ENCODE measurements at regions not wholly inside any gene's neighbourhood (a gene's known extent, or its start where the extent isn't known, plus 50 kb on each side); places are given as distances from the start of the nearest gene placed in this dataset.

- DNase-seq (ENCODE audit: low spot score) = no peak
Measured at GRCh38 chr2:220434385-220434784, 807.0 kb downstream of the SLC4A3 start.

- DNase-seq (ENCODE audit: low spot score) = no peak
Measured at GRCh38 chr2:220437938-220438337, 810.5 kb downstream of the SLC4A3 start.

GRCh38 chr2:220440731-220441130 lies 813.3 kb downstream of the SLC4A3 start:
- DNase-seq (ENCODE audit: low spot score) = no peak

GRCh38 chr2:220441404-220441803 lies 814.0 kb downstream of the SLC4A3 start:
- DNase-seq (ENCODE audit: low spot score) = no peak

- DNase-seq (ENCODE audit: low spot score) = no peak
Measured at GRCh38 chr2:220442012-220442411, 814.6 kb downstream of the SLC4A3 start.

- no peak for DNase-seq (ENCODE audit: low spot score)
Measured at GRCh38 chr2:220445429-220446105, 818.1 kb downstream of the SLC4A3 start.

- DNase-seq (ENCODE audit: low spot score) = no peak
Measured at GRCh38 chr2:220446106-220446712, 818.8 kb downstream of the SLC4A3 start.

- DNase-seq (ENCODE audit: low spot score) = no peak
Measured at GRCh38 chr2:220450846-220451245, 823.4 kb downstream of the SLC4A3 start.

GRCh38 chr2:220451438-220451837 lies 824.0 kb downstream of the SLC4A3 start:
- DNase-seq (ENCODE audit: low spot score) = no peak

GRCh38 chr2:220452561-220452960 lies 825.1 kb downstream of the SLC4A3 start:
- DNase-seq (ENCODE audit: low spot score) = no peak

GRCh38 chr2:220455351-220455990 lies 828.0 kb downstream of the SLC4A3 start:
- no peak for DNase-seq (ENCODE audit: low spot score)

- no peak for DNase-seq (ENCODE audit: low spot score)
Measured at GRCh38 chr2:220458051-220458450, 830.6 kb downstream of the SLC4A3 start.

- no peak for DNase-seq (ENCODE audit: low spot score)
Measured at GRCh38 chr2:220460257-220460985, 833.0 kb downstream of the SLC4A3 start.

- DNase-seq (ENCODE audit: low spot score) = no peak
Measured at GRCh38 chr2:220463876-220464275, 836.4 kb downstream of the SLC4A3 start.

GRCh38 chr2:220465700-220466099 lies 838.3 kb downstream of the SLC4A3 start:
- DNase-seq (ENCODE audit: low spot score) = no peak

- no peak for DNase-seq (ENCODE audit: low spot score)
Measured at GRCh38 chr2:220466251-220466691, 838.8 kb downstream of the SLC4A3 start.

- DNase-seq (ENCODE audit: low spot score) = no peak
Measured at GRCh38 chr2:220469201-220469600, 841.8 kb downstream of the SLC4A3 start.

GRCh38 chr2:220473611-220474010 lies 846.2 kb downstream of the SLC4A3 start:
- no peak for DNase-seq (ENCODE audit: low spot score)

- DNase-seq (ENCODE audit: low spot score) = no peak
Measured at GRCh38 chr2:220476877-220477276, 849.4 kb downstream of the SLC4A3 start.

- no peak for DNase-seq (ENCODE audit: low spot score)
Measured at GRCh38 chr2:220478305-220479058, 851.1 kb downstream of the SLC4A3 start.

- DNase-seq (ENCODE audit: low spot score) = no peak
Measured at GRCh38 chr2:220482716-220483115, 855.3 kb downstream of the SLC4A3 start.

GRCh38 chr2:220489121-220489520 lies 861.7 kb downstream of the SLC4A3 start:
- DNase-seq (ENCODE audit: low spot score) = no peak
